Activated CD4-positive, CD25-positive, alpha-beta regulatory T cell treated with anti-CD3 and anti-CD28 coated beads, Interleukin-2, amount 50 U/mL, for 24 hours (primary cell): ENCODE measurements at regions not wholly inside any gene's neighbourhood (a gene's known extent, or its start where the extent isn't known, plus 50 kb on each side); places are given as distances from the start of the nearest gene placed in this dataset.
"Not testable (repeated sequence)": the region's sequence is repeated elsewhere in the genome, so short reads cannot be mapped to it uniquely, and the experiment has no call there.

ENCODE experiments used
- ATAC-seq, 2 donors: fragments of 150-1000 bp; cut with Tn5 transposase; one replicate each; pipeline ENCODE4 v1.10.0; 2021; ENCODE audit warnings: mild to moderate bottlenecking in 1 of 2, moderate library complexity in 1 of 2

DNA sequence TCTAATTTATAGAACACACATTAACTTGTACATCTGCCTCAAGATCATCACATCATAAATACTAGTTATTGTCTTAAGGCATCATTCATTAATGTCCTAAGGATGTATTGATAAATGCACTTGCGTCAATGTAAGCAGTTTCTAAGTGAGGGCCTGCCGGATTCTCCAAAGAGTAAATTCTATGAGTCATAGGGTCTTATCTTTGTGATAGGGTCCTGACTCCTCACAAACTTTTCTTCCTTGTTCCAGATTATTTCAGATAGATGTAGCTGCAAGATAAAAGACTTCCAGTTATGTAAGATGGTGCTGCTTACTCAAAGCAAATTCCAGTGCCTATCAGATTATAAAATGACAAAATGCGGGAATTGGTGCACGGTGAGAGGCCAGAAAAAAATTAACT, 315.0 kb upstream of the SLC39A10 start:
- no peak for ATAC-seq

DNA sequence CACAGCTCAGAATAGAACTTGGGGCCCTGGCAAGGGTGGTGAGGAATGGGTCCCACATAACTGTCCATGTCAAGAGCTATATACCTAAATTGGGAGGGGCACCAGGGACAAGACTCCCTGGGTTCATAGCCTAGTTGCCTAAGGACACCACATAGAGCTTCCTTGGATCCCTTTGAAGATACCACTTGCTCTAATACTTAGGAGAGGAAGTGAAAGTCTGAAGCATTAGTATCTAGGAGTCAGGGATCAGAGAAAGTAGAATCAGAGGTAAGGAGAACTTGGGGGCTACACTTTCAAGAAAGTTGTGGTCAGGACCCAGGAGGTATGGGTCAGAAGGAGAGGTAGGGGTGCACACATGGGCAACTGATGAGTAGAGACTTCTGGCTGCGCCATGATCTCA, 318.2 kb upstream of the SLC39A10 start:
- no peak for ATAC-seq

DNA sequence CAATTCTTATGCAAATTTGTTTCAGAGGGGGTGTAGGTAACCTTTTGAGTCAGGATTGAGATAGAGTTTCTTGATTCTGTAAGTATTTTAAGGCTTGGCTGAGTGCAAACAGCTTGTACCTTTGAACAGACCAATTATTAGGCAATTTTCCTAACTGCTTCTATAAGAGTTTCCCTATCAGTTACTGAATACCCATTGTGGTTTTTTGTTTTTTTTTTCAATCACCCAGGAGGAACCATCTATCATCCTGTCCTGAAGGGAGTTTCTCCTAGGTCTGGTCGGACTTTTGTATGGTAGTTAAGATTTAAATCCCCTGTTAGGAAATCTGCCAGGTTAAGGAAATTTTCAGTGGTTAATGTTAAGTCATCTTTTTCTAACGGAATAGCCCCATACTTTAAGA, 319.4 kb upstream of the SLC39A10 start:
- no peak for ATAC-seq

DNA sequence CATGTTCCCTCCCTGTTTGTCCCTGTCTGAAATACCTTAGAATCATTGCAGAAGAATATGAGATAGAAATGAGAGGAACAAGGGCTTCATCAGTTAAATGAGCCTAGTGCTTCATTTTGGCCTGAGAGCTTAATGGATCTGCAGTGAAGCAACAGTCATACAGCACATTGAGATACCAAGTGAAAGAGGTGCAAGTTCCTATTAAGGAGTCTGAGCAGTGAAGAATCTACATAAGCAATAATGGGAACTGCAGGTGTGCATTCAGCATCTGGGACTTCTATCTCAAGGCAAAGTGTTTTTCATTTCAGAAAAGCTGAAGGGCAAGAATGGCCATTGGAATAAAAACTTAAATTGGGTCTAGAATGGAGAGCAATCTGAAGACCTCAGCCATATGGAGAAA, 323.2 kb upstream of the SLC39A10 start:
- no peak for ATAC-seq

DNA sequence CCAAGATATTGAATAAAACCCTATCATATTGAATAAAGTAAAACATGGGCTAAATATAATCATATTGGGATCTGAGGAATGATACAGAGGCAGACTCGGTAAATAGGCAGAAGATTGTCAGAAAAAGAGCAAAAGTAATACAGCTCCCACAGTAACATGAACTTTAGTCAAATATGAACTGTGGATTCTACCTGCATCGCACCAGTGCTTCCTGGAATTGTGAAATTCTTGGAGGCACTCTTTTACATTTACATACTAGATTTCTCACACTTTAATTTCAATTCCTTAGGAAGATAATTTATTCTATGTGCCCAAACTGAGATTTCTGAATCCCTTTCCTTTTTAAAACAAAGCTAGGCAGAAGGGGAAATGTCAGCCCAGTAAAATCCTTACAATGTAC, 325.1 kb upstream of the SLC39A10 start:
- ATAC-seq: no peak

DNA sequence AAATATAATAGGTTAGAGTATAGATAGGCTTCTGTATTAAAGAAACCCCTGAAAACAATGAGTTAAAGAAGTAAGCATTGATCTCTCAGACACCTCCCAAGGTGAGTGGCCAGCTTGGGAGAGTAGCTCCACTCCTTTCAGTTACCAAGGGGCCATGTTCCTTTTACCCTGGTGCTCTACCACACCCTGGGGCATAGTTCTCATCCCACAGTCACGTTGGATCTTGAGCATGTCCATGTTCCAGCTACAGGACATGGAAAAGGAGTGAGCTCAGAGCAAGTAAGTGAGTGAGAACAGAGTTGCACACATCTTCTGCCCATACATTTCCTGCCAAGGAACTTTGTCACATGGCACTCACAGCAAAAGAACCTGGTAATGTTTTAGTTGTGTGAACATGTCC, 325.9 kb upstream of the SLC39A10 start:
- ATAC-seq: no peak

DNA sequence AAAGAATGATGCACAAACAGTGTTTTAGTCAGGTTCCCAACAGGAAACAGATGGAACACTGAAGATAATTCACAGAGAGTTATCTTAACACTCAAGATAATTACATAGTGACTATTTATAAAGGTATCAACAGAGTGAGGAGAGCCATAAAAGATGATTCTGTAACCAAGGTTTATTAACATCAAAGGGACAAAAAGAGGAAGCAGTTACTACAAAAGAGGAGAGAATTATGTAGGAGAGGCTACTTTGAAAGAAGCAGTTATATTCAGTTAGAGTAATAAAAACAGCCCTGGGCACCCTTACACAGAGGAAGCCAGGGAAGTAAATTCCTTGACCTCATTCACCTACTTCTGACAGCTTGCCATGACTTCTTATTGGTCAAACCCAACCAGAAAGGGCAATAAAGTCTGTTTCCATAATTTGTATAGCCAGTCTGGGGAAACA, 326.5 kb upstream of the SLC39A10 start:
- ATAC-seq: no peak

DNA sequence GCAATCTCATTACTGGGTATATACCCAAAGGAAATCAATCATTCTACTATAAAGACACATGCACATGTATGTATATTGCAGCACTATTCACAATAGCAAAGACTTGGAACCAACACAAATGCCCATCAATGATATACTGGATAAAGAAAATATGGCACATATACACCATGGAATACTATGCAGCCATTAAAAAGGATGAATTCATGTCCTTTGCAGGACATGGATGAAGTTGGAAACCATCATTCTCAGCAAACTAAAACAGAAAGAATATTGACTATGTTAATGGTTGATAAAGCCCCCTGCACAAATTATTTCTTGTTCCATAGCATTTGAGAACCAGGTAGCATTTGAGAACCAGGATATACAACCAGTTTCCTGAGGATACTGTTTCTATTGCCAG, 327.2 kb upstream of the SLC39A10 start:
- ATAC-seq: not testable (repeated sequence)

DNA sequence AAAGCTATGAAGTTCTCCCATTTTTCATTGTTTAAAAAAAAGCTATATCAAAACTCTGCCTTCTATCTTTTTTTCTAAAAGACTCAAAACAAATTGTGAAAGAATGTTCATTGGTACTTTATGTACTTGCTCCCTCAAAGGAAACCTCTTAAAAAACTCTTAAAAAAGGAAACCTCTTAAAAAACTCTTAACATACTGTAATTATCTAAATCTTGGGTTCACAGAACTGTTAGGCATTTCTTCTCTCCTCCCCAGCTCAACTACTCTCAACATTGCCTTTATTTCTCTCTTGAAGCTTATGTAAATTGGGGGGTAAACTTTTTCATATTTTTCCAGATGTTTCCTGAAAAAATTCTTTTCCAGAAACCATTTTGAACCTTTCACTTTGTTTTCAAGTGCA, 330.5 kb upstream of the SLC39A10 start:
- ATAC-seq: no peak

DNA sequence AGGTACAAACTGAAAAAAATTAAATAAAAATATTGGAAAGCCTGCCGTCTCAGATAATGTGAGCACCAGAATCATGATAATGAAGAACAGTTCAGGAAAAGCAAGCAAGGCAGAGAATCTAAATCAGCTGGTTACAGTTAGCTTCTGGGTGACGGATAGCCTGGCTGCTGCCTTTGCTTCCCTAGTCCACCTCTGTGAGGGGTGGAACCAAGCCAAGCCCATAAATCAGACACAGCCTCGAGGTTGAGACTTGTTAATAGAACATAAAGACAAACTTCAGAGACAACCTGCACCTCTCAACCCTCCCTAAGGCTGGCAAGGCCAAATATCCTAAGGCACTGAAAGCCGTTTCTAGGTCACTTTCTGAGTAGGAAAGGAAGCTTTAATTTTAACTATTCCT, 334.7 kb upstream of the SLC39A10 start:
- no peak for ATAC-seq

DNA sequence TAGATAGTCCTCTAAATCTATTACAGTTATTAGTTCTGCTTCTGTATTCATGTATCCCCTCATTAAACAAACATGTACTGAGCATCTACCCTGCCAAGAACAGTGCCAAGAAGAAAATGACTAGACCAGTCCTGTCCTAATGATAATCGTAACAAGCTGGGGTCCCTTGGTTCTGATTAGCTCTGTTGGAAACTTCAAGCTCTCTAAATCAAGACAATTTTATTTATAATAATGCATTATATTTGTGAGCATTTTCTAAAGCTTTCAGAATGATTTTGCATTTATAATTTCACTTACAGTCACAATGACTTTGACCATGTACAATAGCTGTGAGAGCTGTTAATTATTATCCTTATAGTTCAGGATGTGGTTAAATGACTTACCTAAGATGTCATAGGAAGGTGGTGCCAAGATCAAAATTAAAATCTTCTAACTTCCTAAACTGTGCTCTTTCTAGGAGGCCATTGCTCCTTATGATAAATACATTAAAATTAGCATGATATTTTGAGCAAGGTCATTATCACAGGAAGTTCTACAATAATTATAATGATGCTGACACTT, 336.5 kb upstream of the SLC39A10 start:
- no peak for ATAC-seq

DNA sequence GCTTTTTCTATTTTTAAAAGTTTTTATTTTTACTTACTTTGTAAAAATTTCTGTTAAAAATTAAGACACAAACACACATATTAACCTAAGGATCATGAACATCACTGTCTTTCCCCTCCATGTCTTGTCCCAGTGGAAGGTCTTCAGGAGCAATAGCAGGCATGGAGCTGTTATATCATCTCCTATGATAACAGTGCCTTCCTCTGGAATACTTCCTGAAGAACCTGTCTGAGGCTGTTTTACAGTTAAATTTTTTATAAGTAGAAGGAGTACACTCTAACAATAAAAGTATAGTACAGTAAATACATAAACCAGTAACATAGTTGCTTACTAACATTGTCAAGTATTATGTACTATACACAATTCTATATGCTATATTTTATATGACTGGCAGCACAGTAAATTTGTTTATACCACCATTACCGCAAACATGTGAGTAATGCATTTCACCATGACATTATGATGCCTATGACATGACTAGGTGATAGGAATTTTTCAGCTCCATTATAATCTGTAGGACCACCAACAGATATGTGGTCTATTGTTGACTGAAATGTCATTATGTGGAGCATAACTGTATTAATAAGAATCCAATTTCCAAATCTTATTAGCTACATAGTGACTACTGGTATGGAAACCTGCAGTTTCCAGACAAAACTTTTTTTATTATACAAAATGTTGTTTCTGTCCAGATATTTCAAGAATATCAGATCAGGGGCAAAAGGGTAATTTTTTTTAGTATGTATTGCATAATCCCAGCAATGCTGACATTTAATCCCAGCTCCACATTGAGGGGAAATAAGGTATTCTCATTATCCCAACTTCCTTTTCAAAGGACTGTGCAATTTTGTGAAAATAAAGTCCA, 337.2 kb upstream of the SLC39A10 start:
- ATAC-seq: no peak

DNA sequence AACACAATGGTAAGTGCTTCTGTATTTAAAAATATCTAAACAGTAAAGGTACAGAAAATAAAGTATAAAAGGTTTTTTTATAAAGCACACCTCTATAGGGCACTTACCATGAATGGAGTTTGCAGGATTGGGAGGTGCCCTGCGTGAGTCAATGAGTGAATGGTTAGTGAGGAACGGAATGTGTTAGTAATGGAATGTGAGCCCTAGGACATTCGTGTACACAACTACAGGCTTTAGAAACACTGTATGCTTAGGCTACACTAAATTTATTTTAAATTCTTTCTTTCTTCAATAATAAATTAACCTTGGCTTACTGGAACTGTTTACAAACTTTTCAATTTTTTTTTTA, 337.9 kb upstream of the SLC39A10 start:
- ATAC-seq: no peak

DNA sequence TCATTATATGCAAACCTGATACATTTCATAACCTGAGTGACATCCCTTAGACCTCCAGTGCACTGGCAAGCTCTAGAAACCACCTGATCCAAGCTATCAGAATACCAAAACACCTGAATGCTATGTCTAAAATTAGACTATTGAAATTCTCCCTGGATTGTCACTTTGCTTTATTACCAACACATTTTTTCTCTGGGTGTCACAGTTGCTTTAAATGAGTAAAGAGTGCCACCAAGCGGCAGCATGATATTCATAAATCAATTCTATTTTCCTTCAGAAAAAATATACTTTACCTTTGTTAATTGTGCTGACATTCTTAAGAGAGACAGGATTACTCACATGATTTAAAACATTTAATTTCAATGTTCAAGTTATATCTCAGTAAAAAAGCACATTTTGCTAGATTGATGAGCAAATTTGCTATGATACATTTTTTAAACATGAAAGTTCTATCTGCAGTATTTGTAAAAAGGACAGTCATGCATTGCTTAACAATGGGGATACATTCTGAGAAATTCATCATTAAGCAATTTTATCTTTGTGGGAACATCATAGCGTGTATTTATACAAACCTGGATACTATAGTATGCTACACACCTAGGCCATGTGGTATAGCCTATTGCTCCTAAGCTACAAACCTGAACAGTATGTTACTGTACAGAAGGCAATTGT, 338.4 kb upstream of the SLC39A10 start:
- peak; percentile 24 to 27 for ATAC-seq

DNA sequence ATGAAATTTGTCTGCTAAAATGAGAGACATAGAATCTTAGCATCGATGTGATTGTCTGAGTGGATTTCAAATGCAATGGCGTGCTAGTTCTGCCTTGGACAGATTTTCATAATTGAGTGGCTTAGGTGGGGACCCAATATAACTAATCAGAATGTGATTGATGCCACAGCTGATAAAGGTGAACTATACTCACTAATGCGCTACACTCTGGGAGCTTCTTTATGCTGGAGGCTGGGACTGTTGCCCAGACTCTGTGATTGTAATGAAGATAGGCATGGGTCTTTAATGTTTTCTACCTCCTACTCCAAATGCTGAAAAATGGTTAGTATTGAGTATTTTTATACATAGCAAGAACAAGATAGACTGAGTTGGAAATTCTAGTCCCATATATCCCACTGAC, 339.5 kb upstream of the SLC39A10 start:
- no peak for ATAC-seq

DNA sequence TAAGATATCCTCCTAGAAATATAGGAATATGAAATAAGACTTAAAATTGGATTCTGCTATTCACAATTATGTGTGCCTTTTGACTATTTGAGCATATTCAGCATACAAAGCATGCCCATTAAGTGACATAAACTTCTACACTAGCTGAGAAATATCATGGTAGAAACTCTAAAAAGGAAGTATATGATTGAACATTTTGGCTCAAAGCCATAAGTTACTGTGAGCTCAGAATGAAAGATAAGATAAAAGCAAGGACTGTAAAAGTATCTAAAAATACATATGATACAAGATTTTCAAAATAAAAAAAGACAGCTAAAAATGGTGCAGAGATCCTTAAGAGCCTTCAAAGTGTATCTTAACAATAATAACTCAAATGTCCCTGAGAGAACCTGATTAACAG, 340.5 kb upstream of the SLC39A10 start:
- no peak for ATAC-seq

DNA sequence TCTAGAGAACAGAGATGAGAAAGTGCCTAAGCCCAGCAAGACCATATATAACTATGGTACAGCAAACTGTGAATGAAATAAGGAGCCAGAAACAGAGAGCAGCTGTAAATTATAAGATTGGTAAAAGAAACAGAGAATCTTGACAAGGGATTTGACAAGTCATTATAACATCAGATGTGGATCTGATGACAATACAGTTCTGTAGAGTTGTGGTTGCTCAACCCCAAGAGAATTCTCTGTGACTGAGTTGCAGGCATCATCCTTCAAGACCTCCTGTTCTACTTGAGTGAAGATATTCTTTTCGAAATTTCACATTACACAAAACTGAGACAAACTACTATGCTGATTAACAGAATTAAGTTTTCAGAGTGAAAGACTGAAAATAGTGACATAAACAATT, 343.1 kb upstream of the SLC39A10 start:
- ATAC-seq: no peak

DNA sequence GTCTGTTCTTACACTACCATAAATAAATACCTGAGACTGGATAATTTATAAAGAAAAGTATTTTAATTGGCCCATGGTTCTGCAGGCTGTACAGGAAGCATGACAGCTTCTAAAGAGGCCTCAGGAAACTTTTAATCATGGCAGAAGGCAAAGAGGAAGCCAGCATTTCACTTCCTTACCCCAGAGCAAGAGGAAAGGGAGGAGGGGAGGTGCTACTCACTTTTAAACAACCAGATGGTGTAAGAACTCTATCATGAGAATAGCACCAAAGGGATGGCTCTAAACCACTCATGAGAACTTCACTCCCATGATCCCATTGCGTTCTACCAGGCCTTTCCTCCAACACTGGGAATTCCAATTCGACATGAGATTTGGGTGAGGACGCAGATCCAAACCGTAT, 344.4 kb upstream of the SLC39A10 start:
- no peak for ATAC-seq

DNA sequence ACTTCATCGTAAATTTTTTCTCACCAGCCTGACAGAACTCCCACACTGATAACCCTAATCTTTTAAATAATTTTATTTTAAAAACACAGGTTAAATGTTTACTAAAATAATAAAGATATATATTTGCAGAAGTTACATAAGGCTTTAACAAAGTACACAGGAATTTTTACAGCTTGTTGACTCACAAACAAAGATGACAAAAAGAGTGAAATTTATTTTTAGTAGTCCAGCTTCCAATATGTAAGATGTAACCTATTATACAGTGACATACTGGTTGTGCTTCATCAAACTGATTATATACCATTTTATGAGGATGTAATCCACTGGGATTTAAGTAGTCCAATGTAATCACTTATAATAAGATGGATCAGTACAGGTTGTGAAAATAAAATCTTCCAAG, 348.9 kb upstream of the SLC39A10 start:
- no peak for ATAC-seq

DNA sequence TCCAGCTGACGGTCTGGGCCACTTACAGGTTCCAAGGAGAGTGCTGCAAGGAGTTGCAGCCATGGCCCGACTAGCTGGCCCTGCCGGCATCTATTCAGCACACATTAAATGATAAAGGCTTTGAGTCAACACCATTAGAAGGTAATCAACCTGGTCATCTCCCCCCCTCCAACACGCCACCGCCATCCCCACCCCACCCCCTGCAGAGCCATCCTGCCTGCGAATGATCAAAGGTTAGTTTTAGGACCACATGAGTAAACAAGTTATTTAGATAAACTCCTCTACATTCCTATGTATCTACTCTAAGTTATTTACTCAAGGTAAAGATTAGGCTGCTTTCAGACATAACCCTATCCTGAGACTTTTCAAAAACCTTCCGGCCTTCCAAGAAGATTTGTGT, 349.3 kb upstream of the SLC39A10 start:
- ATAC-seq: no peak

DNA sequence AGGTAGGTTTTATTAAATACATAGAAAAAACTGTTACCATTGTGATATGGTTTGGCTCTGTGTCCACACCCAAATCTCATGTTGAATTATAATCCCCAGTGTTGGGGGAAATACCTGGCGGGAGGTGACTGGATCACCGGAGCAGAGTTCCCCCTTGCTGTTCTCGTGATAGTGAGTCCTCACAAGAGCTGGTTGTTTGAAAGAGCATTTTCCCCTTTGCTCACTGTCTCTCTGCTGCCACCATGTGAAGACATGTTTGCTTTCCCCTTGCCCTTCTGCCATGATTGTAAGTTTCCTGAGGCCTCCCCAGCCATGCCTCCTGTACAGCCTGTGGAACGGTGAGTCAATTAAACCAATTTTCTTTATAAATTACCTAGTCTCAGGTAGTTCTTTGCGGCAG, 352.7 kb upstream of the SLC39A10 start:
- ATAC-seq: no peak

DNA sequence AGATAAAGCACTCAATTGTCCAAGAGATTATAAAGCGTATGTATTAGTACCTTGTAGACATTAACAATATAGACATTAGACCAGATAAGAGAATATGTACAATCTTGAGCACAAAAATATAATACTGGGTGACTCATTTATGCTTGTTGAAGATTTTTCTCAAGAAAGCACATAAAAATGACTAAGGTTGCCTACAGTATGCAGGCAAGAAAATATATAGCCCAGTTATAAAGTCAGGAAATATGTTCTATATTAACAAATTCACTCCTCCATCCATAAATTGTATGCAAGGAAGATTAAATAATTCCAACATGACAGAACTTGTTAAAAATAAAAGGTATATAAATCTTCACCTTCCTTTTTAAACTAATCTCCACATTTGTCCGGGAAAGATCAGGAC, 356.4 kb upstream of the SLC39A10 start:
- ATAC-seq: no peak

DNA sequence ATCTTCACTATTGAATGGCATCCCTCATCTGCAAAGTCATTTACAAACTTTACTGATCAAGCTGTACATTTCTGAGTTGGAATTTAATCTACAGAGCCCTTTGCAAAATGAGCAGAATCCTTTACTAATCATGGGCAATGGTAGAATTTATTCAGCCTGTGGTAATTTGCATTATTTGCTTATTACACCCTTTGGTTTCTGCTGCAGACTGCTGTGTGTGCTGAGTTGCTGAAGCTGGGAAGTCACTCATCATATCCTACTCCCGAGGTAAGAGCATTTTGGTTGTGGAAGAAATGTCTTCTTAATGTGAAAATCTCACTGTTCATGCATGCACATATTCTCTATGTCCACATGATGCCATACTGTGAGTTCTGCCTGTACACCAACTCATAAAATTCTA, 357.4 kb upstream of the SLC39A10 start:
- no peak for ATAC-seq

DNA sequence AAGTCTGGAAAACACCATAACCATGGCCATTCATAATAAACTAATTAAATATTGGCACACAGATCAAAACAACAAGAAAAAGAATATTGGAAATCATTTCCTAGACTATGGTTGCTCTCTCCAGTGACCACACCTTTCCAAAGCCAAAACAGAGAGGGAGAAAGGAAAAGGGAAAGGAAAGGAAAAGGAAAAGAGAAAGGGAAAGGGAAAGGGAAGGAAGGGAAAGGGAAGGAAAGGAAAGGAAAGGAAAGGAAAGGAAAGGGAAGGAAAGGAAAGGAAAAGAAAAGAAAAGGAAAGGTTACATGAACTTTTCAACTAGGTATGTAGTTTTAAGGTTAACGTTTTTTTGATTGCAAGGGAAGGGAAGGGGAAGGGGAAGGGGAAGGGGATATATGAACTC, 360.5 kb upstream of the SLC39A10 start:
- ATAC-seq: no peak
